ENCODE measurements at regions not wholly inside any gene's neighbourhood (a gene's known extent, or its start where the extent isn't known, plus 50 kb on each side); places are given as distances from the start of the nearest gene placed in this dataset.

DNA sequence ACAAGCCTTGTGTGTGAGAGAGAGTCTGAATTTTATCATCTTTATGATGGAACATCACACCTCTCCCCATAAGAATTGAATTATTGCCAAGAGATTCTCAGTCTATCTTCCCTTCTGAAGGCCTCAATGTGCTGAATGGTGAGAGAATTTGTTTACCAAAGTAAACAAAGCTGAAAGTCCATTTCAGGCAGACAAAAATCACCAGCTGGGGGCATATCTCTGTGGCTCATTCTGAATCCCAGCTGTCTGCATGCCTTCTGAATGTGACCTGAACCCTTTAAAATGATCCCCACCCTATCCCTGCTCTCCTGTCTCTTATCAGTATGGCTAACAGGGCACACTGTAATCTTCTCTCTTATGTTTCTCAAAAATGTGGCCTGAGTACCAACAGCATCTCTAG is 99.1 kb upstream of the CAMK1G start:
- H2AFZ ChIP-seq: no peak overlapping the region
- no peak overlapping the region for H3K27ac ChIP-seq
- intact Hi-C loops (cut with micrococcal nuclease; ENCODE audit: unreplicated experiment): no loop called here
- no peaks in the 10 kb centered on the region for H3K9me3 ChIP-seq (ENCODE audit: insufficient read depth, low read depth)
- H3K27me3 ChIP-seq (ENCODE audit: insufficient read depth, low read depth): no peaks in the 10 kb centered on the region
- H4K20me1 ChIP-seq (ENCODE audit: insufficient read depth): no peaks in the 10 kb centered on the region
- H3K79me2 ChIP-seq (ENCODE audit: low read depth): no peaks in the 10 kb centered on the region
- no peaks in the 10 kb centered on the region for H3K4me1 ChIP-seq (replicated peaks; ENCODE audit: insufficient read depth)
- no peak overlapping the region for H3K4me3 ChIP-seq
- POLR2A ChIA-PET (ENCODE audit: unreplicated experiment): no interaction called here
- H3K4me2 ChIP-seq: no peak overlapping the region
- TF ChIP-seq CTCF (conservative IDR thresholded peaks at IDR 0.05) (no peak), EZH2 (IDR thresholded peaks at IDR 0.05; ENCODE audit: low read depth) (no peak)
- H3K9me2 ChIP-seq (ENCODE audit: insufficient read depth): no peaks in the 10 kb centered on the region
- DNase-seq: no peak
- H3K36me3 ChIP-seq (ENCODE audit: low read depth): no peaks in the 10 kb centered on the region
- H3F3A ChIP-seq (ENCODE audit: insufficient read depth, low read depth): no peaks in the 10 kb centered on the region
- CTCF ChIA-PET: no interaction called here
- BruUV-seq (replicated peaks): no TSS peak

DNA sequence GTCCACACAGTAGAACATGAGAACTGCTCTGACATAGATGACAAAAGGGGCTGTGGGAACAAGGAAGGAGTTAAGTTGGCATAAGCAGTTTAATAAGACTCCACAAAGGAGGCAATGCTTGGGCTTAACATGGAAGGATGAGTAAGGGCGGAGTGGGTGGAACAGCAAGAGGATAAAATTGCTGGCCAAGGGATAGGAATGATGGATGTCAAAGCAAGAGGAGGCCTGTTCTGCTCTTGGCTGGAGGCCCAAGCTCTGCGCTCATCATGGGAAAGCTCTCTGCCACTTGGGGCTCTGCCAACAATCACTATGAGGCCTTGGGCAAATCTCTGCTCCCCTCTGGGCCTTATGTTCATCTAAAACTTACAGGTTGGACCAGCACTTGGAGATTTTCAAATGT is 98.3 kb upstream of the CAMK1G start:
- ChIA-PET CTCF (no interaction called here), POLR2A (ENCODE audit: unreplicated experiment) (no interaction called here)
- intact Hi-C loops (cut with micrococcal nuclease; ENCODE audit: unreplicated experiment): no loop called here
- Histone ChIP-seq H3K4me3 (no peak overlapping the region), H3K4me1 (replicated peaks; ENCODE audit: insufficient read depth) (no peaks in the 10 kb centered on the region), H3K9me3 (ENCODE audit: insufficient read depth, low read depth) (no peaks in the 10 kb centered on the region), H3K79me2 (ENCODE audit: low read depth) (no peaks in the 10 kb centered on the region), H2AFZ (no peak overlapping the region), H3K27me3 (ENCODE audit: insufficient read depth, low read depth) (no peaks in the 10 kb centered on the region), H3K4me2 (no peak overlapping the region), H3K9me2 (ENCODE audit: insufficient read depth) (no peaks in the 10 kb centered on the region), H3F3A (ENCODE audit: insufficient read depth, low read depth) (no peaks in the 10 kb centered on the region), H3K36me3 (ENCODE audit: low read depth) (no peaks in the 10 kb centered on the region), H3K27ac (no peak overlapping the region), H4K20me1 (ENCODE audit: insufficient read depth) (no peaks in the 10 kb centered on the region)
- TF ChIP-seq CTCF (conservative IDR thresholded peaks at IDR 0.05): no peak
- TF ChIP-seq EZH2 (IDR thresholded peaks at IDR 0.05; ENCODE audit: low read depth): no peak
- no TSS peak for BruUV-seq (replicated peaks)
- no peak for DNase-seq

DNA sequence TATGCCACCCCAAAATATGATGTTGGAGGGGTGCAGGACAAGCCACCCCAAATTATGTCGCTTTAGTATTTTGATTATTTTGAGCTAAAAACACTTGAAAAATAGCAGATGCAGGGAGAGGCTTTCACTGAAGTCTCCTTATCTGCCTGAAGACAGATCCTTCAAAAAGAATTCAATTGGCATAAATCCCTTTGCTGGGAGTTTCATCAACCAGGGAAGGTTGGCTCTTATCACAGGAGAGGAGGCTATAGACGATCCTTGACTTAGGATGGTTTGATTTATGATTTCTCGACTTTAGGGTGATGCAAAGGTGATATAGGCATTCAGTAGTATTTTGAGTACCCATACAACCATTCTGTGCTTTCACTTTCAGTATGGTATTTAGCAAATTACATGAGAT is 97.8 kb upstream of the CAMK1G start:
- Histone ChIP-seq H3K9me2 (ENCODE audit: insufficient read depth) (no peaks in the 10 kb centered on the region), H3K4me1 (replicated peaks; ENCODE audit: insufficient read depth) (no peaks in the 10 kb centered on the region), H3K4me2 (no peak overlapping the region), H3K4me3 (no peak overlapping the region), H3K36me3 (ENCODE audit: low read depth) (no peaks in the 10 kb centered on the region), H3K27me3 (ENCODE audit: insufficient read depth, low read depth) (no peaks in the 10 kb centered on the region), H3K79me2 (ENCODE audit: low read depth) (no peaks in the 10 kb centered on the region), H4K20me1 (ENCODE audit: insufficient read depth) (no peaks in the 10 kb centered on the region), H3K9me3 (ENCODE audit: insufficient read depth, low read depth) (no peaks in the 10 kb centered on the region), H3F3A (ENCODE audit: insufficient read depth, low read depth) (no peaks in the 10 kb centered on the region), H3K27ac (no peak overlapping the region), H2AFZ (no peak overlapping the region)
- TF ChIP-seq CTCF (conservative IDR thresholded peaks at IDR 0.05) (no peak), EZH2 (IDR thresholded peaks at IDR 0.05; ENCODE audit: low read depth) (no peak)
- POLR2A ChIA-PET (ENCODE audit: unreplicated experiment): no interaction called here
- no TSS peak for BruUV-seq (replicated peaks)
- DNase-seq: no peak
- intact Hi-C loops (cut with micrococcal nuclease; ENCODE audit: unreplicated experiment): no loop called here
- CTCF ChIA-PET: no interaction called here

All from PC-9 (cell line).